Lung (tissue), 11 donors: ENCODE measurements at regions not wholly inside any gene's neighbourhood (a gene's known extent, or its start where the extent isn't known, plus 50 kb on each side); places are given as distances from the start of the nearest gene placed in this dataset.

Experiments used
- ATAC-seq: fragments of 200-7000 bp; cut with Tn5 transposase; one replicate; pipeline ENCODE4 v1.9.1; 2020; ENCODE audit warnings: moderate number of reproducible peaks; ENCODE audit not compliant: insufficient read depth, low FRiP score
- DNase-seq, 3 donors: peaks; one replicate each; pipeline ENCODE4 v3.0.0-alpha.2; 2013 to 2017
- H3K27ac ChIP-seq, 2 donors: one replicate each; pipeline ENCODE4 v1.5.1; 2013; ENCODE audit warnings: mild to moderate bottlenecking in 2 of 2, moderate library complexity in 2 of 2, control low read depth in 1 of 2, inconsistent platforms in 1 of 2, low read depth in 1 of 2, low read length in 1 of 2
- H3K27me3 ChIP-seq, 3 donors: one replicate each; pipeline ENCODE4 v1.5.1; 2013; ENCODE audit warnings: low read length in 2 of 3; ENCODE audit not compliant: control insufficient read depth in 3 of 3, insufficient read depth in 3 of 3
- H3K36me3 ChIP-seq, 4 donors: one replicate each; pipeline ENCODE4 v1.5.1; 2013; ENCODE audit warnings: low read length in 4 of 4, mild to moderate bottlenecking in 1 of 4, moderate library complexity in 1 of 4; ENCODE audit not compliant: control insufficient read depth in 4 of 4, insufficient read depth in 4 of 4
- H3K4me1 ChIP-seq, 5 donors: one replicate each; pipeline ENCODE4 v1.5.1; 2013; ENCODE audit warnings: low read length in 5 of 5, mild to moderate bottlenecking in 2 of 5, moderate library complexity in 1 of 5; ENCODE audit not compliant: control insufficient read depth in 5 of 5, insufficient read depth in 5 of 5
- H3K4me3 ChIP-seq: one replicate; pipeline ENCODE4 v1.5.1; 2013; ENCODE audit warnings: mild to moderate bottlenecking, control low read depth, moderate library complexity
- H3K9ac ChIP-seq, 2 donors: one replicate each; pipeline ENCODE4 v1.5.1; 2013; ENCODE audit warnings: low read length in 2 of 2, control low read depth in 1 of 2; ENCODE audit not compliant: insufficient read depth in 1 of 2
- H3K9me3 ChIP-seq, 4 donors: one replicate each; pipeline ENCODE4 v1.5.1; 2013; ENCODE audit warnings: low read length in 3 of 4, mild to moderate bottlenecking in 1 of 4, moderate library complexity in 1 of 4; ENCODE audit not compliant: control insufficient read depth in 4 of 4, insufficient read depth in 3 of 4
- CTCF ChIP-seq: IDR thresholded peaks from 2 replicates; pipeline ENCODE4 v1.5.1; 2012; ENCODE audit warnings: mild to moderate bottlenecking; ENCODE audit errors: control extremely low read depth, extremely low read depth
- WGBS, 2 donors: extraction: QIAGEN DNeasy Blood & Tissue Kit; methylation state at CpG; one replicate each; pipeline ENCODE4 v1.1.7; 2013; 5-methylcytosine and 5-hydroxymethylcytosine counted together
- donor health status: control.
- donor health status: control.
- donor health status: Bipolar disorder and iron deficiency.
- donor health status: healthy.
- donor health status: DM: yes; HTN: yes; CAD: no.

- H3K27ac ChIP-seq = no peak overlapping the region
- H3K4me1 ChIP-seq = peaks cover 0 to 5% (median 0%) of the 10 kb centered on the region in 5 donors
- H3K27me3 ChIP-seq = no peaks in the 10 kb centered on the region
- no peak overlapping the region for H3K4me3 ChIP-seq
- DNase-seq = no peak
- no peak for ATAC-seq
- H3K9ac ChIP-seq = no peak overlapping the region
- no peaks in the 10 kb centered on the region for H3K9me3 ChIP-seq
- TF ChIP-seq CTCF = no peak
- no peaks in the 10 kb centered on the region for H3K36me3 ChIP-seq
Observed at GRCh38 chr3:59593380-59593779, 543.6 kb upstream of the CFAP20DC start.

GRCh38 chr3:59580996-59581395 is 531.2 kb upstream of the CFAP20DC start:
- ATAC-seq = no peak
- DNase-seq = no peak
- no peak overlapping the region for H3K9ac ChIP-seq
- no peaks in the 10 kb centered on the region for H3K36me3 ChIP-seq
- no peak for TF ChIP-seq CTCF
- no peak overlapping the region for H3K27ac ChIP-seq
- H3K4me1 ChIP-seq = peaks cover 0 to 3% (median 0%) of the 10 kb centered on the region in 5 donors
- H3K27me3 ChIP-seq = no peaks in the 10 kb centered on the region
- 85 to 92% methylated on average over 2 of the region's 2 CpGs for WGBS, 2 donors
- H3K9me3 ChIP-seq = peaks cover 0 to 2% (median 0%) of the 10 kb centered on the region in 4 donors
- no peak overlapping the region for H3K4me3 ChIP-seq

GRCh38 chr3:59580499-59580898 is 530.7 kb upstream of the CFAP20DC start:
- no peaks in the 10 kb centered on the region for H3K27me3 ChIP-seq
- 92 to 93% methylated on average over 3 of the region's 3 CpGs for WGBS, 2 donors
- DNase-seq (no peak), ATAC-seq (no peak)
- no peak overlapping the region for H3K9ac ChIP-seq
- no peaks in the 10 kb centered on the region for H3K9me3 ChIP-seq
- TF ChIP-seq CTCF = no peak
- no peak overlapping the region for H3K27ac ChIP-seq
- peaks cover 0 to 3% (median 0%) of the 10 kb centered on the region in 5 donors for H3K4me1 ChIP-seq
- no peak overlapping the region for H3K4me3 ChIP-seq
- H3K36me3 ChIP-seq = no peaks in the 10 kb centered on the region

- no peak for TF ChIP-seq CTCF
- H3K36me3 ChIP-seq = no peaks in the 10 kb centered on the region
- 72 to 81% methylated on average over 1 of the region's 1 CpG for WGBS, 2 donors
- no peak for DNase-seq
- H3K27me3 ChIP-seq = no peaks in the 10 kb centered on the region
- H3K27ac ChIP-seq = no peak overlapping the region
- no peaks in the 10 kb centered on the region for H3K9me3 ChIP-seq
- H3K4me3 ChIP-seq = no peak overlapping the region
- no peak for ATAC-seq
- no peak overlapping the region for H3K9ac ChIP-seq
- peaks cover 0 to 3% (median 3%) of the 10 kb centered on the region in 5 donors for H3K4me1 ChIP-seq
Observed at GRCh38 chr3:59578129-59578528, 528.3 kb upstream of the CFAP20DC start.
